ENCODE measurements at regions not wholly inside any gene's neighbourhood (a gene's known extent, or its start where the extent isn't known, plus 50 kb on each side); places are given as distances from the start of the nearest gene placed in this dataset.
"Not testable (repeated sequence)": the region's sequence is repeated elsewhere in the genome, so short reads cannot be mapped to it uniquely, and the experiment has no call there.

- TF ChIP-seq EZH2 (IDR thresholded peaks at IDR 0.05; ENCODE audit: borderline replicate concordance, control insufficient read depth, low read depth, low read length); YBX1 (IDR thresholded peaks at IDR 0.05); STAT1 (conservative IDR thresholded peaks at IDR 0.05): not testable (repeated sequence)
- TF ChIP-seq, protein P1, sequence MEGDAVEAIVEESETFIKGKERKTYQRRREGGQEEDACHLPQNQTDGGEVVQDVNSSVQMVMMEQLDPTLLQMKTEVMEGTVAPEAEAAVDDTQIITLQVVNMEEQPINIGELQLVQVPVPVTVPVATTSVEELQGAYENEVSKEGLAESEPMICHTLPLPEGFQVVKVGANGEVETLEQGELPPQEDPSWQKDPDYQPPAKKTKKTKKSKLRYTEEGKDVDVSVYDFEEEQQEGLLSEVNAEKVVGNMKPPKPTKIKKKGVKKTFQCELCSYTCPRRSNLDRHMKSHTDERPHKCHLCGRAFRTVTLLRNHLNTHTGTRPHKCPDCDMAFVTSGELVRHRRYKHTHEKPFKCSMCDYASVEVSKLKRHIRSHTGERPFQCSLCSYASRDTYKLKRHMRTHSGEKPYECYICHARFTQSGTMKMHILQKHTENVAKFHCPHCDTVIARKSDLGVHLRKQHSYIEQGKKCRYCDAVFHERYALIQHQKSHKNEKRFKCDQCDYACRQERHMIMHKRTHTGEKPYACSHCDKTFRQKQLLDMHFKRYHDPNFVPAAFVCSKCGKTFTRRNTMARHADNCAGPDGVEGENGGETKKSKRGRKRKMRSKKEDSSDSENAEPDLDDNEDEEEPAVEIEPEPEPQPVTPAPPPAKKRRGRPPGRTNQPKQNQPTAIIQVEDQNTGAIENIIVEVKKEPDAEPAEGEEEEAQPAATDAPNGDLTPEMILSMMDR (IDR thresholded peaks at IDR 0.05 in 2 of 3, conservative IDR thresholded peaks at IDR 0.05 in 1 of 3; ENCODE audit: control insufficient read depth in 2 of 3, extremely low read depth in 1 of 3, insufficient read depth in 1 of 3, low read depth in 3 of 3, low read length in 3 of 3): not testable (repeated sequence)
Measured at GRCh38 chr3:153933481-153933880, 187.7 kb upstream of the ARHGEF26 start.

All from GM12878 (cell line).